GM23248 (cell line): ENCODE measurements at regions not wholly inside any gene's neighbourhood (a gene's known extent, or its start where the extent isn't known, plus 50 kb on each side); places are given as distances from the start of the nearest gene placed in this dataset.

ENCODE experiments used
- EZH2 ChIP-seq: fragments of 200-600 bp; sonication (generic); IDR thresholded peaks from 2 replicates; pipeline ENCODE4 v1.6.1; 2018; ENCODE audit warnings: antibody characterized with exemption, mild to moderate bottlenecking; ENCODE audit not compliant: insufficient read depth, poor library complexity, severe bottlenecking
- EZH2phosphoT487 ChIP-seq: fragments of 200-600 bp; sonication (generic); IDR thresholded peaks from 2 replicates; pipeline ENCODE4 v1.6.1; 2018; ENCODE audit warnings: antibody characterized with exemption, moderate library complexity, mild to moderate bottlenecking, low read depth; ENCODE audit not compliant: insufficient read depth

- no peak for TF ChIP-seq EZH2
- no peak for TF ChIP-seq EZH2phosphoT487
These were observed 95.8 kb upstream of the WNT7A start for GRCh38 chr3:13975686-13976085.
